ENCODE measurements at regions not wholly inside any gene's neighbourhood (a gene's known extent, or its start where the extent isn't known, plus 50 kb on each side); places are given as distances from the start of the nearest gene placed in this dataset.

DNA sequence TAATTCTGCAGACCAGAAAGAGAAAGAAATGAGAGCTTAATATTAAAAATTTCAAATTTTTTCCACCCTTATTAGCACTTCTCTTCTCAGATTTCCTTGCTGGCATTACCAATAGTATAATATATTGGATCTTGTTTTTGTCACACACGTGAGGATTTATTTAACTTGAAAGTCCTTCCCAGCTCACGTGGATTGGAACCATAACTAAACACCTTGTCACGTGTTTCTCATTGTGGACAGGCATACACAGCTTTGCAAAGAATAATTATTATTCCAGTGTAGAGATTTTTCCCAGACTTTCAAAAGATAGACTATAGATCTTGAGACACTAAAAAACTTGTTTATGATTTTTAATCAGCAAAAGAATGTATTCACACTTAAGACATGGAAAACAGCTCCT lies 123.8 kb upstream of the LPAR1 start:
- TF ChIP-seq, protein P1, sequence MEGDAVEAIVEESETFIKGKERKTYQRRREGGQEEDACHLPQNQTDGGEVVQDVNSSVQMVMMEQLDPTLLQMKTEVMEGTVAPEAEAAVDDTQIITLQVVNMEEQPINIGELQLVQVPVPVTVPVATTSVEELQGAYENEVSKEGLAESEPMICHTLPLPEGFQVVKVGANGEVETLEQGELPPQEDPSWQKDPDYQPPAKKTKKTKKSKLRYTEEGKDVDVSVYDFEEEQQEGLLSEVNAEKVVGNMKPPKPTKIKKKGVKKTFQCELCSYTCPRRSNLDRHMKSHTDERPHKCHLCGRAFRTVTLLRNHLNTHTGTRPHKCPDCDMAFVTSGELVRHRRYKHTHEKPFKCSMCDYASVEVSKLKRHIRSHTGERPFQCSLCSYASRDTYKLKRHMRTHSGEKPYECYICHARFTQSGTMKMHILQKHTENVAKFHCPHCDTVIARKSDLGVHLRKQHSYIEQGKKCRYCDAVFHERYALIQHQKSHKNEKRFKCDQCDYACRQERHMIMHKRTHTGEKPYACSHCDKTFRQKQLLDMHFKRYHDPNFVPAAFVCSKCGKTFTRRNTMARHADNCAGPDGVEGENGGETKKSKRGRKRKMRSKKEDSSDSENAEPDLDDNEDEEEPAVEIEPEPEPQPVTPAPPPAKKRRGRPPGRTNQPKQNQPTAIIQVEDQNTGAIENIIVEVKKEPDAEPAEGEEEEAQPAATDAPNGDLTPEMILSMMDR (IDR thresholded peaks at IDR 0.05) = no peak
- intact Hi-C loops (cut with DNase I, micrococcal nuclease) = no loop called here
- Histone ChIP-seq H3K9me3 (no peaks in the 10 kb centered on the region), H3K36me3 (ENCODE audit: low read depth) (no peaks in the 10 kb centered on the region), H3K4me1 (ENCODE audit: low read depth) (no peaks in the 10 kb centered on the region), H3K4me3 (no peak overlapping the region)
- DNase-seq (no peak), ATAC-seq (no peak)

- ATAC-seq = no peak
These were observed 122.7 kb upstream of the LPAR1 start for GRCh38 chr9:111161015-111161415.

GRCh38 chr9:111158999-111159398 lies 120.7 kb upstream of the LPAR1 start:
- TF ChIP-seq, protein P1 (IDR thresholded peaks at IDR 0.05) = no peak
- H3K4me3 ChIP-seq = no peak overlapping the region
- no peak for ATAC-seq
- no peak for DNase-seq
- H3K9me3 ChIP-seq = no peaks in the 10 kb centered on the region
- no peaks in the 10 kb centered on the region for H3K4me1 ChIP-seq (ENCODE audit: low read depth)
- H3K36me3 ChIP-seq (ENCODE audit: low read depth) = no peaks in the 10 kb centered on the region
- intact Hi-C loops (cut with DNase I, micrococcal nuclease) = no loop called here

More at GRCh38 chr9:111161015-111161415, 122.7 kb upstream of the LPAR1 start:
- no peaks in the 10 kb centered on the region for H3K9me3 ChIP-seq
- no peaks in the 10 kb centered on the region for H3K36me3 ChIP-seq (ENCODE audit: low read depth)
- H3K4me1 ChIP-seq (ENCODE audit: low read depth) = no peaks in the 10 kb centered on the region
- TF ChIP-seq, protein P1 (IDR thresholded peaks at IDR 0.05) = no peak
- H3K4me3 ChIP-seq = no peak overlapping the region
- intact Hi-C loops (cut with DNase I, micrococcal nuclease) = no loop called here
- no peak for DNase-seq

DNA sequence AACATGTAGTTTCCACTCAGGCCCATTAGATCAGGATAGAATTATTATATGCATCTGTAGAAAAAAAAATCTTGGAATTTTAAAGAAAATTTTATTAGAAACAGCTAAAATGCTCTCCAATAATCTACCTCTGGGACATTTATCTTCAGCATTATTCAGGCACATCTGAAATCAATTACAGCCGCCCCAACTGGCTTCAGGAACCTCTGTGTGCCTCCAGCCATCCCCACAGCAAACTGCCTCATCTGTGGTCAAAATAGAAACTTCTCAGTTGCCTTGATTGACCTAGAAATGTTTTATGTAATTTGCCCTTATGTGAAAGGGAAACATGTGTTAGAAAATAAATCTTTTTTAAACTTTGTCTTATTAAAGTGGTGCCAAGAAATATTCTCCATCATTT lies 120.1 kb upstream of the LPAR1 start:
- Histone ChIP-seq H3K36me3 (ENCODE audit: low read depth) (no peaks in the 10 kb centered on the region), H3K9me3 (no peaks in the 10 kb centered on the region), H3K4me3 (no peak overlapping the region), H3K4me1 (ENCODE audit: low read depth) (no peaks in the 10 kb centered on the region)
- DNase-seq (no peak), ATAC-seq (no peak)
- TF ChIP-seq, protein P1 (IDR thresholded peaks at IDR 0.05) = no peak
- intact Hi-C loops (cut with DNase I, micrococcal nuclease) = no loop called here

GRCh38 chr9:111154081-111154562 lies 115.9 kb upstream of the LPAR1 start:
- intact Hi-C loops (cut with DNase I, micrococcal nuclease) = no loop called here
- ATAC-seq = no peak
- TF ChIP-seq, protein P1 (IDR thresholded peaks at IDR 0.05) = no peak

More at GRCh38 chr9:111154081-111154562, 115.9 kb upstream of the LPAR1 start:
- no peak for DNase-seq
- Histone ChIP-seq H3K36me3 (ENCODE audit: low read depth) (no peaks in the 10 kb centered on the region), H3K4me1 (ENCODE audit: low read depth) (no peaks in the 10 kb centered on the region), H3K4me3 (no peak overlapping the region), H3K9me3 (no peaks in the 10 kb centered on the region)

All from mucosa of descending colon (tissue), 3 donors.